ENCODE measurements at regions not wholly inside any gene's neighbourhood (a gene's known extent, or its start where the extent isn't known, plus 50 kb on each side); places are given as distances from the start of the nearest gene placed in this dataset.

DNA sequence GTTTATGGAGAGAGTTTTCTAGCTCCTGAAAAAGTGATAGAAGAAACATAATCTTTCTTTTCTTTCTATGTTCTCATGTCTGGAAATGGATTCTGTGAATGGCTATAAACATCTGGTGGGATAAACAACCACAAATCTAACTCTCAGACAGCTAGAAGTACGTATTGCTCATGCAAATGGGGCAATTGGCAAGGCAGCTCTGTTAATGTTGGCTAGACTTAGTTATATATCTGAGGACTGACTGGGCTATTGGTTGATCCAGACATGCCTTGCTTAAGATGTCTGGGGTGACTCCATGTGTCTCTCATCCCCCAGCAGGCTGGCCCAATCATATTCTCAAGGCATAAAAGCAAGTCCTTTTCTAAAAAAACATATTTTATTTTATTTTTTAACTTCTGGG lies 939.2 kb upstream of the NRXN1 start:
- no peaks in the 10 kb centered on the region for H3K4me1 Mint-ChIP-seq

More for the DNA sequence above, 939.2 kb upstream of the NRXN1 start:
- no peaks in the 10 kb centered on the region for H3F3A ChIP-seq (replicated peaks; ENCODE audit: low read depth)
- no peaks in the 10 kb centered on the region for H3K79me2 ChIP-seq (replicated peaks; ENCODE audit: insufficient read depth)
- no peak overlapping the region for H3K27ac ChIP-seq (ENCODE audit: low read depth)
- no peak for DNase-seq (ENCODE audit: low spot score)
- TF ChIP-seq, protein P1, sequence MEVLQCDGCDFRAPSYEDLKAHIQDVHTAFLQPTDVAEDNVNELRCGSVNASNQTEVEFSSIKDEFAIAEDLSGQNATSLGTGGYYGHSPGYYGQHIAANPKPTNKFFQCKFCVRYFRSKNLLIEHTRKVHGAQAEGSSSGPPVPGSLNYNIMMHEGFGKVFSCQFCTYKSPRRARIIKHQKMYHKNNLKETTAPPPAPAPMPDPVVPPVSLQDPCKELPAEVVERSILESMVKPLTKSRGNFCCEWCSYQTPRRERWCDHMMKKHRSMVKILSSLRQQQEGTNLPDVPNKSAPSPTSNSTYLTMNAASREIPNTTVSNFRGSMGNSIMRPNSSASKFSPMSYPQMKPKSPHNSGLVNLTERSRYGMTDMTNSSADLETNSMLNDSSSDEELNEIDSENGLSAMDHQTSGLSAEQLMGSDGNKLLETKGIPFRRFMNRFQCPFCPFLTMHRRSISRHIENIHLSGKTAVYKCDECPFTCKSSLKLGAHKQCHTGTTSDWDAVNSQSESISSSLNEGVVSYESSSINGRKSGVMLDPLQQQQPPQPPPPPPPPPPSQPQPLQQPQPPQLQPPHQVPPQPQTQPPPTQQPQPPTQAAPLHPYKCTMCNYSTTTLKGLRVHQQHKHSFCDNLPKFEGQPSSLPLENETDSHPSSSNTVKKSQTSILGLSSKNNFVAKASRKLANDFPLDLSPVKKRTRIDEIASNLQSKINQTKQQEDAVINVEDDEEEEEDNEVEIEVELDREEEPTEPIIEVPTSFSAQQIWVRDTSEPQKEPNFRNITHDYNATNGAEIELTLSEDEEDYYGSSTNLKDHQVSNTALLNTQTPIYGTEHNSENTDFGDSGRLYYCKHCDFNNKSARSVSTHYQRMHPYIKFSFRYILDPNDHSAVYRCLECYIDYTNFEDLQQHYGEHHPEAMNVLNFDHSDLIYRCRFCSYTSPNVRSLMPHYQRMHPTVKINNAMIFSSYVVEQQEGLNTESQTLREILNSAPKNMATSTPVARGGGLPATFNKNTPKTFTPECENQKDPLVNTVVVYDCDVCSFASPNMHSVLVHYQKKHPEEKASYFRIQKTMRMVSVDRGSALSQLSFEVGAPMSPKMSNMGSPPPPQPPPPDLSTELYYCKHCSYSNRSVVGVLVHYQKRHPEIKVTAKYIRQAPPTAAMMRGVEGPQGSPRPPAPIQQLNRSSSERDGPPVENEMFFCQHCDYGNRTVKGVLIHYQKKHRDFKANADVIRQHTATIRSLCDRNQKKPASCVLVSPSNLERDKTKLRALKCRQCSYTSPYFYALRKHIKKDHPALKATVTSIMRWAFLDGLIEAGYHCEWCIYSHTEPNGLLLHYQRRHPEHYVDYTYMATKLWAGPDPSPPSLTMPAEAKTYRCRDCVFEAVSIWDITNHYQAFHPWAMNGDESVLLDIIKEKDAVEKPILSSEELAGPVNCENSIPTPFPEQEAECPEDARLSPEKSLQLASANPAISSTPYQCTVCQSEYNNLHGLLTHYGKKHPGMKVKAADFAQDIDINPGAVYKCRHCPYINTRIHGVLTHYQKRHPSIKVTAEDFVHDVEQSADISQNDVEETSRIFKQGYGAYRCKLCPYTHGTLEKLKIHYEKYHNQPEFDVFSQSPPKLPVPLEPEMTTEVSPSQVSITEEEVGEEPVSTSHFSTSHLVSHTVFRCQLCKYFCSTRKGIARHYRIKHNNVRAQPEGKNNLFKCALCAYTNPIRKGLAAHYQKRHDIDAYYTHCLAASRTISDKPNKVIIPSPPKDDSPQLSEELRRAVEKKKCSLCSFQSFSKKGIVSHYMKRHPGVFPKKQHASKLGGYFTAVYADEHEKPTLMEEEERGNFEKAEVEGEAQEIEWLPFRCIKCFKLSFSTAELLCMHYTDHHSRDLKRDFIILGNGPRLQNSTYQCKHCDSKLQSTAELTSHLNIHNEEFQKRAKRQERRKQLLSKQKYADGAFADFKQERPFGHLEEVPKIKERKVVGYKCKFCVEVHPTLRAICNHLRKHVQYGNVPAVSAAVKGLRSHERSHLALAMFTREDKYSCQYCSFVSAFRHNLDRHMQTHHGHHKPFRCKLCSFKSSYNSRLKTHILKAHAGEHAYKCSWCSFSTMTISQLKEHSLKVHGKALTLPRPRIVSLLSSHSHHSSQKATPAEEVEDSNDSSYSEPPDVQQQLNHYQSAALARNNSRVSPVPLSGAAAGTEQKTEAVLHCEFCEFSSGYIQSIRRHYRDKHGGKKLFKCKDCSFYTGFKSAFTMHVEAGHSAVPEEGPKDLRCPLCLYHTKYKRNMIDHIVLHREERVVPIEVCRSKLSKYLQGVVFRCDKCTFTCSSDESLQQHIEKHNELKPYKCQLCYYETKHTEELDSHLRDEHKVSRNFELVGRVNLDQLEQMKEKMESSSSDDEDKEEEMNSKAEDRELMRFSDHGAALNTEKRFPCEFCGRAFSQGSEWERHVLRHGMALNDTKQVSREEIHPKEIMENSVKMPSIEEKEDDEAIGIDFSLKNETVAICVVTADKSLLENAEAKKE (CRISPR knock-in tag; IDR thresholded peaks at IDR 0.05) = no peak
- no peak for TF ChIP-seq EZH2 (IDR thresholded peaks at IDR 0.05; ENCODE audit: low read depth, unreplicated experiment)
- no peak for TF ChIP-seq POLR2AphosphoS5 (IDR thresholded peaks at IDR 0.05; ENCODE audit: low read depth)
- H3K9me2 ChIP-seq (ENCODE audit: insufficient read depth) = no peaks in the 10 kb centered on the region
- no peak overlapping the region for H3K4me3 ChIP-seq
- H3K36me3 ChIP-seq (ENCODE audit: insufficient read depth) = no peaks in the 10 kb centered on the region
- H3K4me2 ChIP-seq = no peak overlapping the region
- no peaks in the 10 kb centered on the region for H3K27me3 ChIP-seq (ENCODE audit: insufficient read depth)
- ATAC-seq = no peak
- Mint-ChIP-seq H3K9me3 (no peaks in the 10 kb centered on the region; the same call in 1 of the 3 replicates), H3K27ac (no peak overlapping the region), H3K36me3 (ENCODE audit: low read depth) (no peaks in the 10 kb centered on the region), H3K4me3 (no peak overlapping the region), H3K27me3 (ENCODE audit: insufficient read depth, low read depth, poor library complexity) (no peaks in the 10 kb centered on the region)
- no peak overlapping the region for H2AFZ ChIP-seq
- H3K4me1 ChIP-seq (ENCODE audit: insufficient read depth) = no peaks in the 10 kb centered on the region
- H4K20me1 ChIP-seq (replicated peaks; ENCODE audit: insufficient read depth) = no peaks in the 10 kb centered on the region

Data from GM23338 (cell line).